ENCODE measurements at regions not wholly inside any gene's neighbourhood (a gene's known extent, or its start where the extent isn't known, plus 50 kb on each side); places are given as distances from the start of the nearest gene placed in this dataset.

GRCh38 chr4:125115941-125116340 lies 198.8 kb upstream of the FAT4 start:
- no peaks in the 10 kb centered on the region for H3K9me3 ChIP-seq (ENCODE audit: severe bottlenecking)
- peaks cover 8% of the 10 kb centered on the region for H3K4me1 ChIP-seq (ENCODE audit: insufficient read depth, poor library complexity, severe bottlenecking)
- no peak overlapping the region for H3K4me3 ChIP-seq (ENCODE audit: severe bottlenecking)
- TF ChIP-seq CTCF (IDR thresholded peaks at IDR 0.05; ENCODE audit: poor library complexity, severe bottlenecking) = no peak
- peak overlapping the region; percentile 16 for H3K27ac ChIP-seq (ENCODE audit: poor library complexity, severe bottlenecking)
- peak; percentile 100 for ATAC-seq (ENCODE audit: low read depth)
- H3K36me3 ChIP-seq (ENCODE audit: low read depth) = no peaks in the 10 kb centered on the region
- no peaks in the 10 kb centered on the region for H3K27me3 ChIP-seq (ENCODE audit: insufficient read depth, poor library complexity, severe bottlenecking)
- DNase-seq (ENCODE audit: low spot score) = no peak

- H3K9me3 ChIP-seq (ENCODE audit: severe bottlenecking) = no peaks in the 10 kb centered on the region
- no peaks in the 10 kb centered on the region for H3K36me3 ChIP-seq (ENCODE audit: low read depth)
- peaks cover 8% of the 10 kb centered on the region for H3K4me1 ChIP-seq (ENCODE audit: insufficient read depth, poor library complexity, severe bottlenecking)
- H3K4me3 ChIP-seq (ENCODE audit: severe bottlenecking) = no peak overlapping the region
- H3K27me3 ChIP-seq (ENCODE audit: insufficient read depth, poor library complexity, severe bottlenecking) = no peaks in the 10 kb centered on the region
- no peak for TF ChIP-seq CTCF (IDR thresholded peaks at IDR 0.05; ENCODE audit: poor library complexity, severe bottlenecking)
- DNase-seq (ENCODE audit: low spot score) (no peak), ATAC-seq (ENCODE audit: low read depth) (no peak)
- peak overlapping the region; percentile 16 for H3K27ac ChIP-seq (ENCODE audit: poor library complexity, severe bottlenecking)
Observed at GRCh38 chr4:125115476-125115875, 199.3 kb upstream of the FAT4 start.

GRCh38 chr4:125112536-125112935 lies 202.2 kb upstream of the FAT4 start:
- ATAC-seq (ENCODE audit: low read depth) (no peak), DNase-seq (ENCODE audit: low spot score) (no peak)
- H3K4me1 ChIP-seq (ENCODE audit: insufficient read depth, poor library complexity, severe bottlenecking) = peaks cover 8% of the 10 kb centered on the region
- H3K4me3 ChIP-seq (ENCODE audit: severe bottlenecking) = no peak overlapping the region
- TF ChIP-seq CTCF (IDR thresholded peaks at IDR 0.05; ENCODE audit: poor library complexity, severe bottlenecking) = no peak
- no peaks in the 10 kb centered on the region for H3K27me3 ChIP-seq (ENCODE audit: insufficient read depth, poor library complexity, severe bottlenecking)
- H3K27ac ChIP-seq (ENCODE audit: poor library complexity, severe bottlenecking) = no peak overlapping the region
- H3K36me3 ChIP-seq (ENCODE audit: low read depth) = no peaks in the 10 kb centered on the region
- no peaks in the 10 kb centered on the region for H3K9me3 ChIP-seq (ENCODE audit: severe bottlenecking)

- Histone ChIP-seq H3K27me3 (ENCODE audit: insufficient read depth, poor library complexity, severe bottlenecking) (no peaks in the 10 kb centered on the region), H3K36me3 (ENCODE audit: low read depth) (no peaks in the 10 kb centered on the region), H3K4me1 (ENCODE audit: insufficient read depth, poor library complexity, severe bottlenecking) (peaks cover 8% of the 10 kb centered on the region), H3K9me3 (ENCODE audit: severe bottlenecking) (no peaks in the 10 kb centered on the region), H3K4me3 (ENCODE audit: severe bottlenecking) (no peak overlapping the region), H3K27ac (ENCODE audit: poor library complexity, severe bottlenecking) (no peak overlapping the region)
- TF ChIP-seq CTCF (IDR thresholded peaks at IDR 0.05; ENCODE audit: poor library complexity, severe bottlenecking) = no peak
- ATAC-seq (ENCODE audit: low read depth) = no peak
- no peak for DNase-seq (ENCODE audit: low spot score)
Observed at GRCh38 chr4:125111323-125111722, 203.4 kb upstream of the FAT4 start.

- DNase-seq (ENCODE audit: low spot score) = no peak
- ATAC-seq (ENCODE audit: low read depth) = no peak
Observed at GRCh38 chr4:125105561-125105960, 209.2 kb upstream of the FAT4 start.

More at GRCh38 chr4:125105561-125105960, 209.2 kb upstream of the FAT4 start:
- H3K4me3 ChIP-seq (ENCODE audit: severe bottlenecking) = no peak overlapping the region
- H3K36me3 ChIP-seq (ENCODE audit: low read depth) = no peaks in the 10 kb centered on the region
- H3K27ac ChIP-seq (ENCODE audit: poor library complexity, severe bottlenecking) = no peak overlapping the region
- H3K27me3 ChIP-seq (ENCODE audit: insufficient read depth, poor library complexity, severe bottlenecking) = no peaks in the 10 kb centered on the region
- TF ChIP-seq CTCF (IDR thresholded peaks at IDR 0.05; ENCODE audit: poor library complexity, severe bottlenecking) = no peak
- no peaks in the 10 kb centered on the region for H3K9me3 ChIP-seq (ENCODE audit: severe bottlenecking)
- H3K4me1 ChIP-seq (ENCODE audit: insufficient read depth, poor library complexity, severe bottlenecking) = peaks cover 5% of the 10 kb centered on the region

All from RWPE2 (cell line).